ENCODE measurements at regions not wholly inside any gene's neighbourhood (a gene's known extent, or its start where the extent isn't known, plus 50 kb on each side); places are given as distances from the start of the nearest gene placed in this dataset.

- no peak for DNase-seq (ENCODE audit: low read depth in 3 of 3, low spot score in 1 of 3)
Observed at GRCh38 chrX:39384996-39385395, 583.7 kb downstream of the MID1IP1 start.

DNA sequence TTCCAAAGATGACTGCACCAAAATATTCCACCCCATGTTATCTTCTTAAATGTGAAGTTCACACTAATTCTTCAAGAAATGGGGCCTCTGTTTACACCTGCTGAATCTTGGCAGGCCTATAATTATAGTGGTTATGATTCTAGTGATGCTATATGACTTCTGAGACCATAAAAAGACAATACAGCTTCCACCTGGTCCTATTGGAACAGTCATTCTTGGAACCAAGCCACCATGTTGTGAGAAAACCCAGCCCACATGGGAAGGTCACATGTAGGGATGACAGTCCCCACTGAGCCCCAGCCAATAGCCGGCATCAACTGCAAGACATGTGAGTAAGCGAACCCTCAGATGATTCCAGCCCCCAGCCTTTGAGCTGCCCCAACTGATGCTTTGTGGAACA, 587.5 kb downstream of the MID1IP1 start:
- DNase-seq (ENCODE audit: low read depth in 3 of 3, low spot score in 1 of 3) = no peak

- no peak for DNase-seq (ENCODE audit: low read depth in 3 of 3, low spot score in 1 of 3)
Observed at GRCh38 chrX:39396358-39396995, 595.2 kb downstream of the MID1IP1 start.

- DNase-seq (ENCODE audit: low read depth in 3 of 3, low spot score in 1 of 3) = no peak
Observed at GRCh38 chrX:39397561-39398199, 596.4 kb downstream of the MID1IP1 start.

- no peak for DNase-seq (ENCODE audit: low read depth in 3 of 3, low spot score in 1 of 3)
Observed at GRCh38 chrX:39398215-39398962, 597.1 kb downstream of the MID1IP1 start.

- no peak for DNase-seq (ENCODE audit: low read depth in 3 of 3, low spot score in 1 of 3)
Observed at GRCh38 chrX:39398963-39399261, 597.7 kb downstream of the MID1IP1 start.

- no peak for DNase-seq (ENCODE audit: low read depth in 3 of 3, low spot score in 1 of 3)
Observed at GRCh38 chrX:39399387-39399786, 598.1 kb downstream of the MID1IP1 start.

DNA sequence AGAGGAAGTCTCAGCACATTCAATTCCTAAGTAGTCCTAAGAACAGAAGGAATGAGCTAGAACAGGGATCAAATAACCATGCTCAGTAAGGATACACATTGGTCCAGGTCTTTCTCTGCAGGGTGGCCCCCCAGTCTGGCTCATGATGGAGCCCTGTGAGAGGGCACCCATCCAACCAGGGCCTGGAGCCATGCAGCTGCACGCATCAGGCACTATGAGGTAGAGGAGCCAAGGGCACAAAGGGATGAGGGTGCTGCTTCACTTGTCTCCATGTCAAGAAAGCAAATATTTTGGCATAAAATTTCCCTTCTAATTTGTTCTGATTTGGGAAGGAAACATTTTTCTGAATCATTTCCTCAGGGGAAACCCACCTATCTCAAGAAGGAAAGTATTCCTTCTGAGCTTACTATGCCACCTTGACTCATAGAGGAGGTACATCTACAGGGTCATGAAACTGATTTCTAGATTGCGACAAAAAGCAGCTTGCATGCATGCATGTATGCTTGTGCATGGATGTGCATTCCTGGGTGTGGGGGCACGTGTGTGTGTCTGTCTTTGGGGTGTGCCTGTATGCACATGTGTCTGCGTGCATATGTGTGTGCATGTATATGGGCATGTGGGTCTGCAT, 600.3 kb downstream of the MID1IP1 start:
- DNase-seq (ENCODE audit: low read depth in 3 of 3, low spot score in 1 of 3) = no peak

DNA sequence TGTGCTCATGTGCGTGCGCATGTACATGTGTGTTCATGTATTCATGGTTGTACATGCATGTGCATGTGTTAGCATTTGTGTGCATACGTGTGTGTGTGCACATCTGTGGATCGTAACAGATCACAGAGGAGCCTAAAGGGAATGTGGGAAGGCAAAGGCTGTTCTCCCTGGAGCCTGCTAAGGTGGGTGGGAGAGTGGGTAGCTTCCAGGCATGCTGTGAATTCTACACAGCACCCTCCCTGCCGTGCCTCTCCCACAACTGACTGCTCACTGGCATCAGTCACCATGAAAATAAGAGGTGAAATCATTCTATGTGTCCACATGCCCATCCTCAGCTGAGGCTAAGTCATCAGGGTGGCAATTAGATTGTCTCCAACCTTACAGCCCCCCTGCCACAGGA, 600.9 kb downstream of the MID1IP1 start:
- no peak for DNase-seq (ENCODE audit: low read depth in 3 of 3, low spot score in 1 of 3)

DNA sequence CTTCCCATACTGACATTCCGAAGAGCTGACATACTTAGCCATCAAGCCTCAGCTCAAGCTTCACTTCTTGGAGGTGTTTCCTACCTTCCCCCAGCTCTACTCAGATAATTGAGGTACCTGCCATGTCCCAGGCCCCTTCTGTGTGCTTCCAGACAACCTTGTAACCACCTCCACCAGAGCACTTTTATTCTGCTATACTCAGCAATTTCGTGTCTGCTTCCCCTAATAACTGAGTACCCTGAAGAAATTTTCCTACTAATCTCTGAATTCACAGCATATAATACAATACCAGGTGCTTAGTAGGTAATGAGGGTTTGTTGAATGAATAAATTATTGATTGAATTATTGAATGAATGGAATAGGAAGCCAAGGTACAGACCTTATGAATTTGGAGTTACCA, 605.5 kb downstream of the MID1IP1 start:
- DNase-seq (ENCODE audit: low read depth in 3 of 3, low spot score in 1 of 3) = no peak

DNA sequence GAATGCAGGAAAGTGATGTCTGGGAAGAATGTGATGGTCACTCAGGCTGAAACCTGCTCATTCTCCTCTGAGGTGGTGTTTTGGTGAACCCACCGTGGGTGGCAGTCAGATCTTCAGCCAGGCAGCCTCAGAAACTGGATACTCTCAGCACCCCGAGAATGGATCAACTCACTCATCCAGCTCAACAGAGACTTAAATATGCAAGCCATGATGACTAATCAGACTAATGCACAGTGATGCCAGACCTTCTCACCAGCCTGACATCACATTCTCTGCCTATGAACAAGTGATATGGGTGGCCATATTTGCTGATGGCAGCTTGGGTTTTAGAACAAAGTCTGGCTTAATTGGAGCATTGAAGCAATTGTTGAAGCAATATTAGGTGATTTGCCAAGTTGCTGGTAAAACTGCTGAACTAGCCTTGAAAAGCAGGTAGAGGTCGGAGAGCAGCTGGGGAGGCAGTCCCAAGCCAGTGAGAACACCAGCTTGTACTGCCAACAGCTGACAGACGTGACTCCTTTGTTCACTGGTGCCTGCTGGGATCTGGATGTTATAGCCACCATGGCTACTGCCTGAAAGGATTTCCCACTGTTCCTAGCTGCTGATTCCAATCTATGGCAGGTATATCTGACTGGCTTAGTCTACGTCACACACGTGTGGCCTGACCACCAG, 608.1 kb downstream of the MID1IP1 start:
- DNase-seq (ENCODE audit: low read depth in 3 of 3, low spot score in 1 of 3) = no peak

DNA sequence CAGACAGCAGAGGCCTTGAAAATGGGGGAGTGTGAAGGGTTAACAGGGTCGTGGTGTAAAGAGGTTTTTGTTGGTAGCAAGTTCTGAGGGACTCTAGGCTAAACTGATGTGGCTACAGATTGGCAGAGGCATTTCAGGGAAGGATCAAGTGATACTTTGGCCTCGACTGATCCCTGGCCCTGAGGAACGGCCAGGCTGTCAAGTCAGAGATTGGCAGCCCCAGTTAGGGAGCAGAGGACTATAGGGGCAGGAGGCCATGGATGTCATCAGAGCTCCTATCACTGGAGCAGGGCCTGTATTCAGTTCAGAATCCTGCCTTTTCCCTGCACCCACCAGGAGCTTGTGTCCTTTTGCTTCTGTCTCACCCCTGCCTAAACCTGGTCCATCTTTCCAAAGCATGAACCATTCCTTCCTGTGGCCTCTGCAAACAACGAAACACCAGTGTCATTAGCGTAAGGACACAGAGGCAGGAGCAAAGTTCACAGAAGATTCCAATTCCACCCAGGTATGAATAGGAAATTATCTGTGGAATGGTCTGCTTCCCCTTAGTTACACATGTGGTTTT, 613.1 kb downstream of the MID1IP1 start:
- no peak for DNase-seq (ENCODE audit: low read depth in 3 of 3, low spot score in 1 of 3)

GRCh38 chrX:39416547-39417260, 615.4 kb downstream of the MID1IP1 start:
- DNase-seq (ENCODE audit: low read depth in 3 of 3, low spot score in 1 of 3) = no peak

GRCh38 chrX:39418254-39418704, 617.0 kb downstream of the MID1IP1 start:
- DNase-seq (ENCODE audit: low read depth in 3 of 3, low spot score in 1 of 3) = no peak

DNA sequence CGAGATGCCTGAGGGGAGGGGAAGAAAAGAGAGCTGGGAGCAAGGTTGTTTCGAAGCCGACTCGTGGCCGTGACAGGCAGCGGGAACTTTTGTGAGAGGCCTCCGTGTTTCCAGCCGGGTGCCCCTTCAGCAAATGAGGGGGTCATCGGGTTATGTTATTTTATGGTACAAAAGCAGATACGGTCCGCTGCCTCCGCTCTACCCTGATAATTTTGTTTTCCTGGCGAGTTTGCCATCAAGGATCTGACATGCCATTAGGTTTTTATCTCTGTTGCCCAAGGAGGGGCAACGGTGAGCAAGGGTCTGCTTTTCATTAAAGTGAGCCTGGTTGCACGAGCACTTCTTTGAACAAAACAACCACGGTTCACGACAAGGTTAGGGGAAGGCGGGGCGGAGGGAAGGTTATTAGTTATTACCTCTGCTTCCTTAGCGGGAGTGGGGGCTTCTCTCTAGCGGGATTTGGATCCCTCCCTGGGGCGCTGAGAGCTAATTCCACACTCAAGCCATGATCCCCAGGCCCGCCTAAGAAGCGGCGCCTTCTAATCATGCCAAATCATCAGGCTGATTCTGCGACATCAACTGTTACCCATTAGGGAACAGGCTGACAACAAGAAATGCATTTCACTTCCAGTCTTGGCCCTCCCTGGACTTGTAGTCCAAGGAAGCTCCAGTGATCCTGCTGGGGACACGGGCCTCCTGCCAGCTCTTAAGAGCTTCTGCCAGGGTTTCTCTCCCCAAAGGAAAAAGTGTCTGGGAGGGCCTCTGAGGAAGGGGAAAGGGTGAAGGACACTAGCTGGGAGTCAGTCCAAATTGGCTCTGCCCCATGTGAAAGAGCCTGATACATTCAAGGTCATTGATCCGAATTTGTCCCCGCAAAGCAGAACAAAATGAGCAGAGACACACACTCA, 617.7 kb downstream of the MID1IP1 start:
- no peak for DNase-seq (ENCODE audit: low read depth in 3 of 3, low spot score in 1 of 3)

GRCh38 chrX:39421006-39421405, 619.7 kb downstream of the MID1IP1 start:
- no peak for DNase-seq (ENCODE audit: low read depth in 3 of 3, low spot score in 1 of 3)

GRCh38 chrX:39425124-39425806, 624.0 kb downstream of the MID1IP1 start:
- no peak for DNase-seq (ENCODE audit: low read depth in 3 of 3, low spot score in 1 of 3)

DNA sequence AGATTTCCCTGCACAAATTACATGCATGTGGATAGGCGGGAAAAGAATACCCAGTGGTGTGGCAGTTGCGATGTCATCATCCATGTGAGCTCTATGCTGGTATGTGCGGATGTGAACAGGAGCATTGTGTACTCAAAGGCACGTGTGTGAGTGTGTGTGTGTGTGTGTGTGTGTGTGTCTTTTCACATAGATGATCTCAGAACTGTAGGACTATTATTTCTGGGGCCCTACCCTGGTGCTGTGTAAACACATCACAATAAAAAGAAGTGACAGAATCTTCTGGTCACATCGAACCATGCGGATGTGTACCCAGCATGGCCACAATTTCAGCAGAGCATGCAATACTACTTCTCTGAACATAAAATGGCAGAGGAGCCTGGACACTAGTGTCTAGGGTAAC, 624.8 kb downstream of the MID1IP1 start:
- no peak for DNase-seq (ENCODE audit: low read depth in 3 of 3, low spot score in 1 of 3)

DNA sequence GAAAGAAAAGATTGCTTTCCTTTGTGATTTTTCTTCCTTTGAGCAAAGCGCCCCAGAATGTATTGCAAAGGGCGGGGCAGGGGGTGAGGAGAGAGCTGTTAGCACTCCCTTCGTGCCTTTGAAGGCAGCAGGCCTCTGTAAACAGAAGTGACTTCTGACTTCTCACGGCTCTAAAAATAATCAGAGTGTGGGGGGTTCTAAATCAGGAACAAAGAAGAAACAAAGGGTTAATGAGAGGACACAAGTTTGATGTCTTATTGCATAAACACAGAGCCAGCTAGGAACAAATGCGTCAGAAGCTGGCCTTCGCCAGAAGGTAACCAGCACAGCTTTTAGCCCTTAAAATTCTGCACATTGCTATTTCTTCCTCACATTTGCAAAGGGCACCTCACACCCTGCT, 626.2 kb downstream of the MID1IP1 start:
- DNase-seq (ENCODE audit: low read depth in 3 of 3, low spot score in 1 of 3) = no peak
